ENCODE measurements at regions not wholly inside any gene's neighbourhood (a gene's known extent, or its start where the extent isn't known, plus 50 kb on each side); places are given as distances from the start of the nearest gene placed in this dataset.

GRCh38 chr2:12436935-12437561 lies 279.7 kb upstream of the TRIB2 start:
- H3K36me3 ChIP-seq (ENCODE audit: insufficient read depth, low read length), result no peaks in the 10 kb centered on the region
- no peaks in the 10 kb centered on the region for H3K9me3 ChIP-seq (ENCODE audit: low read length)
- no peak overlapping the region for H3K4me3 ChIP-seq (ENCODE audit: low read length)
- H3K4me1 ChIP-seq (ENCODE audit: insufficient read depth, low read length), result peaks cover 12% of the 10 kb centered on the region
- no peaks in the 10 kb centered on the region for H3K27me3 ChIP-seq (ENCODE audit: insufficient read depth, low read length)
- no peak overlapping the region for H2AFZ ChIP-seq (ENCODE audit: low read depth, low read length)

DNA sequence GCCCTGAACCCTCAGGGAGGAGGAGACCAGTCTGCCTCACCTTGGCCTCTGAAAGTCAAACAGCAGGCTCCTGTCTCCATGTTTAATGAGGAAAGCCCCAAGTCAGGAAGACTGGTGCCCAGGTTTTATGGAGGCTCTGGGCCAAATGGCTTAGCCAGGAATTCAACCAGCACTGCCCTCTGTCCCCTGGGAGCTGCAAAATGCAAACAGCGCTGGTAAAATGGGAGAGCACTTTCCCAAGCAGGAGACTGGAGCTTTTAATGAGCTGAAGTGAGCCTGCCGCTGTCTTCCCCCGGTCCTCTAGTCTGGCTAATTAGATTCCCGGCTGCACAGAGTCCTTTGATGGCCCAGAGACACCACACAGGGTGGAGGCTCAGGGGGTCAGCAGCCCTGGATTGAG lies 276.0 kb upstream of the TRIB2 start:
- Histone ChIP-seq H3K4me3 (ENCODE audit: low read length) (no peak overlapping the region), H3K36me3 (ENCODE audit: insufficient read depth, low read length) (no peaks in the 10 kb centered on the region), H3K27me3 (ENCODE audit: insufficient read depth, low read length) (no peaks in the 10 kb centered on the region), H2AFZ (ENCODE audit: low read depth, low read length) (no peak overlapping the region), H3K4me1 (ENCODE audit: insufficient read depth, low read length) (peaks cover 13% of the 10 kb centered on the region), H3K9me3 (ENCODE audit: low read length) (no peaks in the 10 kb centered on the region)

DNA sequence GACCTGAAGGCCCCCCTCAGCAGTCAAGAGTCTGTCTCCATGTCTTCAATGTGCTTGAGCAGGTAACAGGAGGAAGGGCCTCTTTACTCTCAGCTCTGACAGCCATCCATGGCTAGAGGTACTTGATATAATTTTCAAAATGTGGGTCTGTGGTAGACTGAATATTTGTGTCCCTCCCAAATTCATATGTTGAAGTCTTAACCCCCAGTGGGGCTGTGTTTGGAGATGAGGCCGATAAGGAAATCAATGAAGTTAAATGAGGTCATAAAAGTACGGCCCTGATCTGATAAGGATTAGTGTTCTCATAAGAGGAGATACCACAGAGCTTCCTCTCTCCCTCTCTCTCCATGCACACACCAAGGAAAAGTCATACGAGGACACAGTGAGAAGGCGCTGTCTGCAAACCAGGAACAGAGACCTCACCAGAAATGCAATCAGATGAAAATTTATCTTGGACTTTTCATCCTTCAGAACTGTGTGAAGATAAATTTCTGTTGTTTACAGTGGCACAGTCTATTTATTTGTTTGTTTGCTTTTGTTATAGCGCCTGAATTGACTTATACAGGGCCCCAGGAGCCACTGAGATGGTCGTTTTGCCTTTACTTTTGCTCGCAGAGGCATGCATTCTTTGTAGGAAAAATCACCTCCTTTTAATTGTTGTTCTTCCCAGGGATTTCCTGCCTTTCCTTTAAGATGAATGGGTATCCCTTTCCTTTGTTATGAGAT lies 274.8 kb upstream of the TRIB2 start:
- no peaks in the 10 kb centered on the region for H3K9me3 ChIP-seq (ENCODE audit: low read length)
- no peak overlapping the region for H3K4me3 ChIP-seq (ENCODE audit: low read length)
- no peaks in the 10 kb centered on the region for H3K36me3 ChIP-seq (ENCODE audit: insufficient read depth, low read length)
- no peak overlapping the region for H2AFZ ChIP-seq (ENCODE audit: low read depth, low read length)
- H3K4me1 ChIP-seq (ENCODE audit: insufficient read depth, low read length), result peaks cover 5% of the 10 kb centered on the region
- H3K27me3 ChIP-seq (ENCODE audit: insufficient read depth, low read length), result no peaks in the 10 kb centered on the region

DNA sequence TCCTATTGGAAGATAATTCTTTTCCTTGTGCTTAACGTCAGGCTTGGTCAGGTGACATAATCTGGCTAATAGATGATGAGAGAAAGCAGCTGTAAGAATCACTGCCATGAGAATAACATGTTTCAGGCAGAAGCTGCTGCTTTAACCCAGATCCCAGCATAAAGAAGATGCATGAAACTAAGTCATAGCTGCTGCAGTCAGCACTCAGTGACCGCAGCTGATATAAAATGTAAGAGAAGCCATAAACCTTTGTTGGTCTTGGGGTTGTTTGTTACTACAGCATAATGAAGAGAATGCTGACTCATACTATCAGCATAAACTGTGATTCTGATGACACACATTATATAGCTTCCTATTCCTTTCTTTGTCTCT lies 274.3 kb upstream of the TRIB2 start:
- Histone ChIP-seq H2AFZ (ENCODE audit: low read depth, low read length) (no peak overlapping the region), H3K4me3 (ENCODE audit: low read length) (no peak overlapping the region), H3K4me1 (ENCODE audit: insufficient read depth, low read length) (peaks cover 2% of the 10 kb centered on the region), H3K36me3 (ENCODE audit: insufficient read depth, low read length) (no peaks in the 10 kb centered on the region), H3K27me3 (ENCODE audit: insufficient read depth, low read length) (no peaks in the 10 kb centered on the region), H3K9me3 (ENCODE audit: low read length) (no peaks in the 10 kb centered on the region)

DNA sequence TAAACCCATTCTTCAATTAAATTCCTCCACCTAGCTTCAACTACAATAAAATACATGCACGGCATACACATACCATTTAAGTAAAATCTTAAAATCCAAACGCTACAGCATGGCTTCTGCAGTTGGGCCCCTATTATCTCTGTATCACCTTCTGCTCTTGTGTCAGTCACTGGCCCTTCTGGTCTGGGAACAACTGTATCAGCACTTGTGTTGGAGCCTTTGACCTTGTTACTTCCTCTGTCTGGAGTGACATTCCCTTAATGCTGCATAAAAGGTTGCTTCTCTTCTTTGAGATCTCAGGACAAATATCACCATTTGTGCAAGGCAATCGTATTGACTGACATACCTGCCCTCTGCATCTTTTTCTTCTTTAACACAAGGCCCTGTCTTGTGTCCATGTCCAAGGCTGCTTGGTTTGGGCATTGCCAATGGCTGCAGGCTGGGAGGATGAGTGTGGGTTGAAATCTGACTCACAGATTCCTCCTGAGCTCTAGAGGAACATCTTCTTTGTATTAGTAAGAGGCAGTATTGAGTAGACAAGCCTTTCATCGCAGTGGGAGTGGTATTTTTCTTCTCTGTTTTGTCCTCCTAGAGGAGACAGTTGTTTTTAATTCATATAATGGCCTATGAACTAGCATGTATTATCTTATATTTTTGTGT lies 267.8 kb upstream of the TRIB2 start:
- no peak overlapping the region for H3K4me3 ChIP-seq (ENCODE audit: low read length)
- H3K9me3 ChIP-seq (ENCODE audit: low read length), result no peaks in the 10 kb centered on the region
- no peaks in the 10 kb centered on the region for H3K27me3 ChIP-seq (ENCODE audit: insufficient read depth, low read length)
- peaks cover 2% of the 10 kb centered on the region for H3K4me1 ChIP-seq (ENCODE audit: insufficient read depth, low read length)
- H3K36me3 ChIP-seq (ENCODE audit: insufficient read depth, low read length), result no peaks in the 10 kb centered on the region
- H2AFZ ChIP-seq (ENCODE audit: low read depth, low read length), result no peak overlapping the region

- H3K36me3 ChIP-seq (ENCODE audit: insufficient read depth, low read length), result no peaks in the 10 kb centered on the region
- no peak overlapping the region for H3K4me3 ChIP-seq (ENCODE audit: low read length)
- H3K9me3 ChIP-seq (ENCODE audit: low read length), result no peaks in the 10 kb centered on the region
- no peak overlapping the region for H2AFZ ChIP-seq (ENCODE audit: low read depth, low read length)
- H3K4me1 ChIP-seq (ENCODE audit: insufficient read depth, low read length), result peaks cover 3% of the 10 kb centered on the region
- H3K27me3 ChIP-seq (ENCODE audit: insufficient read depth, low read length), result no peaks in the 10 kb centered on the region
These were observed 265.0 kb upstream of the TRIB2 start for GRCh38 chr2:12451726-12452125.

DNA sequence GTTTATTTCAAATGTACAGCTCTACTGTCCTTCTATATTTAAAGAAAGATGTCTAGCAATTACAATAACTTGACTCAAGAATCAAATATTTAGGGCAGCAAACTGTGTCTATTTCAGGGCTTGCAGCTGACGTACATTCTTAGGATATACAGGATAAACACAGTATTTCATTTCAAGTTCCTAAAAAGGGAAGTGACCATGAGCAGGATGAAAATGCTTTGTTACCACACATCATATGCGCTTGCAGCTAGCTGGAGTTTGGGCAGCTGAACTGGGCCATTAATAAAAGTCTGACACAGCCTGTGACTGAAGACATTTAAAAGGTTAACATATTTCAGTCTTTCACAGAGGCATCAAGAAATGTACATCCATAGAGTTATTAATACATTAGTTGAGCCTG lies 264.6 kb upstream of the TRIB2 start:
- Histone ChIP-seq H2AFZ (ENCODE audit: low read depth, low read length) (no peak overlapping the region), H3K9me3 (ENCODE audit: low read length) (no peaks in the 10 kb centered on the region), H3K27me3 (ENCODE audit: insufficient read depth, low read length) (no peaks in the 10 kb centered on the region), H3K4me1 (ENCODE audit: insufficient read depth, low read length) (peaks cover 3% of the 10 kb centered on the region), H3K36me3 (ENCODE audit: insufficient read depth, low read length) (no peaks in the 10 kb centered on the region), H3K4me3 (ENCODE audit: low read length) (no peak overlapping the region)

GRCh38 chr2:12453731-12454130 lies 263.0 kb upstream of the TRIB2 start:
- no peaks in the 10 kb centered on the region for H3K27me3 ChIP-seq (ENCODE audit: insufficient read depth, low read length)
- H3K4me1 ChIP-seq (ENCODE audit: insufficient read depth, low read length), result peaks cover 3% of the 10 kb centered on the region

GRCh38 chr2:12455661-12456060 lies 261.1 kb upstream of the TRIB2 start:
- Histone ChIP-seq H3K9me3 (ENCODE audit: low read length) (no peaks in the 10 kb centered on the region), H2AFZ (ENCODE audit: low read depth, low read length) (no peak overlapping the region), H3K27me3 (ENCODE audit: insufficient read depth, low read length) (no peaks in the 10 kb centered on the region), H3K36me3 (ENCODE audit: insufficient read depth, low read length) (no peaks in the 10 kb centered on the region), H3K4me1 (ENCODE audit: insufficient read depth, low read length) (peaks cover 3% of the 10 kb centered on the region), H3K4me3 (ENCODE audit: low read length) (no peak overlapping the region)

More at GRCh38 chr2:12453731-12454130, 263.0 kb upstream of the TRIB2 start:
- Histone ChIP-seq H2AFZ (ENCODE audit: low read depth, low read length) (no peak overlapping the region), H3K4me3 (ENCODE audit: low read length) (no peak overlapping the region), H3K9me3 (ENCODE audit: low read length) (no peaks in the 10 kb centered on the region), H3K36me3 (ENCODE audit: insufficient read depth, low read length) (no peaks in the 10 kb centered on the region)

DNA sequence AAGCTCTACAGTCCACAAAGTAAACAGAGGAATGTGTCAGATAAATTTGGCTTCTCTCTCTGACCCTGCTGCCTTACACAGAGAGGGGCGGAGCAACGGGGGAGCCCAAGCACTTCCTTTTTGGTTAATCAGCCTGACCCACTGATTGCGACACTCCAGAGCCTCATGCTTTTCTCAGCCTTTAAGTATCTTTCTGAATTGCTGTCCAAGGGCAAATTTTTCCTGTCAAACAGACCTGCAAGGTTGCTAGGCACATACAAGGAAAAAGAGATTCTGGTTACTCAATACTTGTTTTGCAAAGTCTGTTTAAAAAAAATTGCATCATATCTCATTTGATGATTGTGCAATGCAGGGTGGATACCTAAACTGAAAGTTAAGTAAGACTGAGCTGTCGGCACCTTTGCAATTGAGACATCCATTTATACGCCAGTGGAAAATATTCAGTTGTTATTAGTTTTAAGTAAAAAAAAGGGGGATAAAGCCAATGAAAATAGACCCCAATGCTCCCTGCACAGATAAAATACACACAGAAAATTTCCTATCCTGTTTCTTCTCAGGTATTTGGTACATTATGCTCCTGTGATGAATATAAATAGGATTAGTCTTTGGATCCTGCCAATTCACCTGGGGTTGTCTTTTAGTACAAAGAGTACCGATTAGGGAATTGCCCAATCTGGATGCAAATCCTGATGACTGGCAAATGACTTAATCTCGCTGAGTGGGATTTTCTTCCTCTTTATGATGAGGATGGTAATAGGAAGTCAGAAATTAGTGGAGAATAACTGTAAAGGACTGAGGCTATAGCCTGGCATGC lies 260.2 kb upstream of the TRIB2 start:
- H3K4me1 ChIP-seq (ENCODE audit: insufficient read depth, low read length), result peaks cover 3% of the 10 kb centered on the region
- H3K4me3 ChIP-seq (ENCODE audit: low read length), result no peak overlapping the region
- H2AFZ ChIP-seq (ENCODE audit: low read depth, low read length), result no peak overlapping the region
- H3K27me3 ChIP-seq (ENCODE audit: insufficient read depth, low read length), result no peaks in the 10 kb centered on the region
- H3K9me3 ChIP-seq (ENCODE audit: low read length), result no peaks in the 10 kb centered on the region
- H3K36me3 ChIP-seq (ENCODE audit: insufficient read depth, low read length), result no peaks in the 10 kb centered on the region

DNA sequence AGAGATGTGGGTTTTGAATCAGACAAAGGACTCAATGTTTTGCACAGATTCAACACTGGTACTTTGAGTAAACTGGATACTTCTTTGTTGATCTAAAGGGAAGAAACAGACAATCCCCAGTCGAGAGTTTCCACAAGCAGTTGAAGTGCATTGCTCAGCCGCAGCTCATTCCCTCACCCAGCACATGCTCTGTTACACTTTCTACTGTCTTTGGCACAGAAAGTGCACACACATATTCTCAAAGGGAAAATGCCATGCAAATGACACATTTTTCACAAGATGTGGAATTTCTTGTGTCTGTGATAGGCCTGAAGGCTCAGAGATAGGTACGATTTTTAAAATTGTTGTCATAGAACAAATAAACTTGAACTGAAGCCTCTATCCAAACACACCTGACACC lies 258.9 kb upstream of the TRIB2 start:
- no peak overlapping the region for H3K4me3 ChIP-seq (ENCODE audit: low read length)
- H3K4me1 ChIP-seq (ENCODE audit: insufficient read depth, low read length), result peaks cover 3% of the 10 kb centered on the region
- no peak overlapping the region for H2AFZ ChIP-seq (ENCODE audit: low read depth, low read length)
- H3K9me3 ChIP-seq (ENCODE audit: low read length), result no peaks in the 10 kb centered on the region
- H3K36me3 ChIP-seq (ENCODE audit: insufficient read depth, low read length), result no peaks in the 10 kb centered on the region
- H3K27me3 ChIP-seq (ENCODE audit: insufficient read depth, low read length), result no peaks in the 10 kb centered on the region

DNA sequence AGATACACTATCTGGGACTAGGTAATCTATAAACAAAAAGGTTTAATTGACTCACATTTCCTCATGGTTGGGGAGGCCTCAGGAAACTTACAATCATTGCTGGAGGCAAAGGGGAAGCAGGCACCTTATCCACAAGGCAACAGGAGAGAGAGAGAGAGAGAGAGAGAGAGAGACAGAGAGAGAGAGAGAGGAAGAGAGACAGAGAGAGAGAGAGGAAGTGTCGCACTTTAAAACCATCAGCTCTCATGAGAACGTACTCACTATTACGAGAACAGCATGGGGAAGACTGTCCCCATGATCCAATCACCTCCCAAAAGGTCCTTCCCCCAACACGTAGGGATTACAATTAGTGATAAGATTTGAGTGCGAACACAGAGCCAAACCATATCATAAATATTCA lies 253.5 kb upstream of the TRIB2 start:
- Histone ChIP-seq H3K9me3 (ENCODE audit: low read length) (no peaks in the 10 kb centered on the region), H3K4me3 (ENCODE audit: low read length) (no peak overlapping the region), H3K27me3 (ENCODE audit: insufficient read depth, low read length) (no peaks in the 10 kb centered on the region), H2AFZ (ENCODE audit: low read depth, low read length) (no peak overlapping the region), H3K36me3 (ENCODE audit: insufficient read depth, low read length) (no peaks in the 10 kb centered on the region), H3K4me1 (ENCODE audit: insufficient read depth, low read length) (no peaks in the 10 kb centered on the region)

DNA sequence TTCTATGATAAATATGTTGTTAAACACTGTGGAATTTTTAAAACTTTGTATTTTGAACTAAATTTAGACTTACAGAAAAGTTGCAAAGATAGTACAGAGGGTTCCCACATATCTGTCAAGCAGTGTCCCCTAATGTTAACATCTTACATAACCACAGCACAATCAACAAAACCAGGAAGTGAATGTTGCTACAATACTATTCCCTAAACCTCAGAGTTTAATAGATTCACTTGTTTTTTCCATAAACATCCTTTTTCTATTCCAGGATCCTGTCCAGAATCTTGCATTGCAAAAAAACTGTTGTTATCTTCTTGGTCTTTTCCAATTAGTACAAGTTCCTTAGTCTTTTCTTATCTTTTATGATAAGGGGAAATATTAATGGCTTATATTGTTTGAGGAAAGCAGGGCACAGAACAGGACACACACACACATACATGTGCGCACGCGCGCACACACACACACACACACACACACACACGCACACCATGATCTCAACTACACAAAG lies 251.1 kb upstream of the TRIB2 start:
- Histone ChIP-seq H3K4me3 (ENCODE audit: low read length) (no peak overlapping the region), H3K27me3 (ENCODE audit: insufficient read depth, low read length) (no peaks in the 10 kb centered on the region), H3K4me1 (ENCODE audit: insufficient read depth, low read length) (no peaks in the 10 kb centered on the region), H3K9me3 (ENCODE audit: low read length) (no peaks in the 10 kb centered on the region), H2AFZ (ENCODE audit: low read depth, low read length) (no peak overlapping the region), H3K36me3 (ENCODE audit: insufficient read depth, low read length) (no peaks in the 10 kb centered on the region)
